Stimulated activated CD4-positive, alpha-beta T cell treated with anti-CD3 and anti-CD28 coated beads, Interleukin-2, amount 100 ng/mL, for 4 hours (primary cell): ENCODE measurements at regions not wholly inside any gene's neighbourhood (a gene's known extent, or its start where the extent isn't known, plus 50 kb on each side); places are given as distances from the start of the nearest gene placed in this dataset.

ENCODE experiments used
- DNase-seq: peaks from one replicate; pipeline ENCODE4 v3.0.0-alpha.2; 2020; ENCODE audit warnings: low read depth

GRCh38 chr9:79501546-79501945, 70.2 kb upstream of the TLE4 start:
- no peak for DNase-seq

- DNase-seq, result no peak
These were observed 64.0 kb upstream of the TLE4 start for GRCh38 chr9:79507801-79508200.

- DNase-seq, result no peak
These were observed 59.5 kb upstream of the TLE4 start for GRCh38 chr9:79512251-79512650.
